Astrocyte (in vitro differentiated cells and primary cell): ENCODE measurements at regions not wholly inside any gene's neighbourhood (a gene's known extent, or its start where the extent isn't known, plus 50 kb on each side); places are given as distances from the start of the nearest gene placed in this dataset.
A peak's percentile ranks its signal among the peaks of the same experiment; 100 is the strongest.

Source experiments
- DNase-seq: peaks from one replicate; pipeline ENCODE4 v3.0.0-alpha.2; 2010; ENCODE audit warnings: low read depth
- FAIRE-seq: peaks from 2 replicates; lab custom pipeline; 2011; peaks lifted over from hg19 to GRCh38; lab: Jason Lieb, UNC
- H2AFZ ChIP-seq: 2 replicates; pipeline ENCODE4 v1.6.0; 2012; ENCODE audit warnings: low read depth, low read length, inconsistent platforms
- H3K27ac ChIP-seq: 2 replicates; pipeline ENCODE4 v1.5.1; 2011; ENCODE audit warnings: low read depth, low read length, inconsistent platforms
- H3K27me3 ChIP-seq: 2 replicates; pipeline ENCODE4 v1.6.0; 2011; ENCODE audit warnings: low read length, inconsistent platforms; ENCODE audit not compliant: insufficient read depth
- H3K36me3 ChIP-seq: 2 replicates; pipeline ENCODE4 v1.5.1; 2011; ENCODE audit warnings: low read length, inconsistent platforms; ENCODE audit not compliant: insufficient read depth
- H3K4me1 ChIP-seq: 2 replicates; pipeline ENCODE4 v1.5.1; 2011; ENCODE audit warnings: low read length, inconsistent platforms; ENCODE audit not compliant: insufficient read depth
- H3K4me2 ChIP-seq: 2 replicates; pipeline ENCODE4 v1.6.0; 2012; ENCODE audit warnings: low read length, inconsistent platforms
- H3K4me3 ChIP-seq: 2 replicates; pipeline ENCODE4 v1.5.1; 2011; ENCODE audit warnings: low read depth, mild to moderate bottlenecking, low read length, inconsistent platforms; ENCODE audit not compliant: insufficient read depth
- H3K79me2 ChIP-seq: 2 replicates; pipeline ENCODE4 v1.6.0; 2012; ENCODE audit warnings: mild to moderate bottlenecking, low read length, inconsistent platforms; ENCODE audit not compliant: insufficient read depth
- H3K9ac ChIP-seq: 2 replicates; pipeline ENCODE4 v1.6.0; 2012; ENCODE audit warnings: mild to moderate bottlenecking, low read length, inconsistent platforms
- H3K9me3 ChIP-seq: 2 replicates; pipeline ENCODE4 v1.5.1; 2012; ENCODE audit warnings: low read depth, mild to moderate bottlenecking, low read length, inconsistent platforms; ENCODE audit not compliant: insufficient read depth
- H4K20me1 ChIP-seq: 2 replicates; pipeline ENCODE4 v1.6.0; 2012; ENCODE audit warnings: low read length, inconsistent platforms; ENCODE audit not compliant: insufficient read depth
- H3K27ac Mint-ChIP-seq: one replicate; pipeline ENCODE4 v1.8.0; 2021; ENCODE audit warnings: mild to moderate bottlenecking, mixed read lengths; ENCODE audit not compliant: unreplicated experiment
- H3K27me3 Mint-ChIP-seq: one replicate; pipeline ENCODE4 v1.8.0; 2021; ENCODE audit warnings: low read depth, mixed read lengths; ENCODE audit not compliant: unreplicated experiment
- H3K36me3 Mint-ChIP-seq: one replicate; pipeline ENCODE4 v1.8.0; 2021; ENCODE audit warnings: low read depth, mixed read lengths; ENCODE audit not compliant: unreplicated experiment
- H3K4me1 Mint-ChIP-seq: one replicate; pipeline ENCODE4 v1.8.0; 2021; ENCODE audit warnings: low read depth, mixed read lengths; ENCODE audit not compliant: unreplicated experiment
- H3K4me3 Mint-ChIP-seq: one replicate; pipeline ENCODE4 v1.8.0; 2021; ENCODE audit warnings: mild to moderate bottlenecking, moderate library complexity, mixed read lengths; ENCODE audit not compliant: unreplicated experiment
- H3K9me3 Mint-ChIP-seq: one replicate; pipeline ENCODE4 v1.8.0; 2021; ENCODE audit warnings: mild to moderate bottlenecking, mixed read lengths; ENCODE audit not compliant: unreplicated experiment
- CTCF ChIP-seq: IDR thresholded peaks from 2 replicates; pipeline ENCODE4 v1.5.1; 2011; ENCODE audit warnings: low read depth, mild to moderate bottlenecking, inconsistent platforms, low read length, moderate library complexity; ENCODE audit not compliant: insufficient read depth
- EZH2 ChIP-seq: IDR thresholded peaks from 2 replicates; pipeline ENCODE4 v1.6.1; 2012; ENCODE audit warnings: mild to moderate bottlenecking, low read length, inconsistent platforms; ENCODE audit not compliant: insufficient read depth

- no peaks in the 10 kb centered on the region for H3K79me2 ChIP-seq
- no peaks in the 10 kb centered on the region for H3K36me3 ChIP-seq
- Mint-ChIP-seq H3K4me3 (no peak overlapping the region), H3K36me3 (no peaks in the 10 kb centered on the region), H3K4me1 (peaks cover 51% of the 10 kb centered on the region), H3K27ac (peak overlapping the region; percentile 64), H3K9me3 (peaks cover 6% of the 10 kb centered on the region), H3K27me3 (peaks cover 9% of the 10 kb centered on the region)
- H4K20me1 ChIP-seq = no peaks in the 10 kb centered on the region
- peak overlapping the region; percentile 55 for H3K27ac ChIP-seq
- H3K9ac ChIP-seq = peak overlapping the region; percentile 13
- TF ChIP-seq EZH2 (no peak), CTCF (no peak)
- FAIRE-seq (peak; percentile 49), DNase-seq (peak; percentile 82)
- H3K4me1 ChIP-seq = peaks cover 19% of the 10 kb centered on the region
- H3K4me2 ChIP-seq = peak overlapping the region; percentile 72
- H3K27me3 ChIP-seq = no peaks in the 10 kb centered on the region
- no peak overlapping the region for H3K4me3 ChIP-seq
- H3K9me3 ChIP-seq = no peaks in the 10 kb centered on the region
- no peak overlapping the region for H2AFZ ChIP-seq
These were observed 138.3 kb upstream of the SMIM23 start for GRCh38 chr5:171647043-171647903.

GRCh38 chr5:171647904-171648260 is 137.7 kb upstream of the SMIM23 start:
- no peak overlapping the region for H2AFZ ChIP-seq
- H3K4me1 Mint-ChIP-seq = peaks cover 51% of the 10 kb centered on the region

More at GRCh38 chr5:171647904-171648260, 137.7 kb upstream of the SMIM23 start:
- no peaks in the 10 kb centered on the region for H3K36me3 Mint-ChIP-seq
- Histone ChIP-seq H3K27ac (peak overlapping the region; percentile 55), H3K27me3 (no peaks in the 10 kb centered on the region), H3K9me3 (no peaks in the 10 kb centered on the region), H3K79me2 (no peaks in the 10 kb centered on the region), H3K4me3 (no peak overlapping the region), H4K20me1 (no peaks in the 10 kb centered on the region), H3K4me2 (peak overlapping the region; percentile 72), H3K4me1 (peaks cover 19% of the 10 kb centered on the region), H3K36me3 (no peaks in the 10 kb centered on the region), H3K9ac (peak overlapping the region; percentile 13)
- peaks cover 6% of the 10 kb centered on the region for H3K9me3 Mint-ChIP-seq
- H3K27ac Mint-ChIP-seq = peak overlapping the region; percentile 64
- peaks cover 9% of the 10 kb centered on the region for H3K27me3 Mint-ChIP-seq
- TF ChIP-seq CTCF (no peak), EZH2 (no peak)
- peak; percentile 64 for DNase-seq
- H3K4me3 Mint-ChIP-seq = no peak overlapping the region
- no peak for FAIRE-seq
